AG09309 (cell line): ENCODE measurements at regions not wholly inside any gene's neighbourhood (a gene's known extent, or its start where the extent isn't known, plus 50 kb on each side); places are given as distances from the start of the nearest gene placed in this dataset.

Experiments used
- DNase-seq: peaks from one replicate; pipeline ENCODE4 v3.0.0-alpha.2; 2010; ENCODE audit warnings: low read depth
- H3K4me3 ChIP-seq: 2 replicates; pipeline ENCODE4 v1.5.1; 2011; ENCODE audit warnings: mild to moderate bottlenecking, low read depth, low read length, moderate library complexity; ENCODE audit not compliant: control insufficient read depth
- TF ChIP-seq, protein P1 (sequence below): IDR thresholded peaks from 2 replicates; pipeline ENCODE4 v1.5.1; 2011; ENCODE audit warnings: mild to moderate bottlenecking, low read depth, low read length, inconsistent platforms; ENCODE audit not compliant: insufficient read depth, control insufficient read depth; ENCODE audit errors: missing control alignments

DNA sequence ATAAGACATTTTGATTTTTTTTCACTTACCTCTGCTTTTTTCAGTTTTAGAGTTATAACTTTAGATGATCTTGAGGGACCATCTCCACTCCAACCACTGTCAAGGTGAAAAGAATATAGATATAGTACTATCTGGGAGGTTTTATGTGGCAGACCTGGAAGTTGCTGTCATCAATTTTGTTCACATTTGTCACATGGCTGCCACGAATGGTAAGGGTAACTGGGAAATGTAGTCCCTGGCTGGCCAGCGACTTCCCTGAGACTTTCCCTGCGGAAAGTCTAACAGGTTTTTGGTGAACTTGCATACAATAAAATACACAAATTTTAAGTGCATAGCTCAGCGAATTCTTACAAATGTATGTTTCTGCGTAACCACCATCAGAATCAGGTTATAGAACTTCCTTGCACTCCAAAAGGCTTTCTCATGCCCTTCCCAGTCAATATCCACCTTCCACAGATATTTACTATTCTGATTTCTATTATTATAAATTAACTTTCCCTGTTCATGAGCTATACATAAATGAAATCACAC is 121.5 kb downstream of the MAT2B start:
- H3K4me3 ChIP-seq, result no peak overlapping the region
- TF ChIP-seq, protein P1, sequence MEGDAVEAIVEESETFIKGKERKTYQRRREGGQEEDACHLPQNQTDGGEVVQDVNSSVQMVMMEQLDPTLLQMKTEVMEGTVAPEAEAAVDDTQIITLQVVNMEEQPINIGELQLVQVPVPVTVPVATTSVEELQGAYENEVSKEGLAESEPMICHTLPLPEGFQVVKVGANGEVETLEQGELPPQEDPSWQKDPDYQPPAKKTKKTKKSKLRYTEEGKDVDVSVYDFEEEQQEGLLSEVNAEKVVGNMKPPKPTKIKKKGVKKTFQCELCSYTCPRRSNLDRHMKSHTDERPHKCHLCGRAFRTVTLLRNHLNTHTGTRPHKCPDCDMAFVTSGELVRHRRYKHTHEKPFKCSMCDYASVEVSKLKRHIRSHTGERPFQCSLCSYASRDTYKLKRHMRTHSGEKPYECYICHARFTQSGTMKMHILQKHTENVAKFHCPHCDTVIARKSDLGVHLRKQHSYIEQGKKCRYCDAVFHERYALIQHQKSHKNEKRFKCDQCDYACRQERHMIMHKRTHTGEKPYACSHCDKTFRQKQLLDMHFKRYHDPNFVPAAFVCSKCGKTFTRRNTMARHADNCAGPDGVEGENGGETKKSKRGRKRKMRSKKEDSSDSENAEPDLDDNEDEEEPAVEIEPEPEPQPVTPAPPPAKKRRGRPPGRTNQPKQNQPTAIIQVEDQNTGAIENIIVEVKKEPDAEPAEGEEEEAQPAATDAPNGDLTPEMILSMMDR, result no peak
- no peak for DNase-seq

DNA sequence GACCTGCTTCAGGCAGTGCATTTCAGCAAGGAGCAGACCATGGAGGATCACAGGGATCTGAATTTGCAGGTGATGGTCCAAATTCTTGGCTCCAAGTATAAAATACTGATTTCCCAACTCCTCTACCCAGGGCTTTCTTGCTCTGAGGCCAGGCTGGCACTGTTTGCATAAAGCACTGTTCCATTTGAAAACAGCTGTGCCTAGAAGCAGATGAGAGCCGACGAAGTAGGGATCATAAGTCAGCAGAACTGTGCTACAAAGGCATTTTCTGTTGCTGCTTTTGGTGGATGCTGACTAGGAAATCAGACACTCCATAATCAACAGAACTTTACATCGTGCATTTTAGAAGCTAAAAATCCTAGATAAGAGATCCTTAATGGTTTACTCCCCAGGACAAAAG is 126.4 kb downstream of the MAT2B start:
- DNase-seq, result no peak
- TF ChIP-seq, protein P1, result no peak
- H3K4me3 ChIP-seq, result no peak overlapping the region

DNA sequence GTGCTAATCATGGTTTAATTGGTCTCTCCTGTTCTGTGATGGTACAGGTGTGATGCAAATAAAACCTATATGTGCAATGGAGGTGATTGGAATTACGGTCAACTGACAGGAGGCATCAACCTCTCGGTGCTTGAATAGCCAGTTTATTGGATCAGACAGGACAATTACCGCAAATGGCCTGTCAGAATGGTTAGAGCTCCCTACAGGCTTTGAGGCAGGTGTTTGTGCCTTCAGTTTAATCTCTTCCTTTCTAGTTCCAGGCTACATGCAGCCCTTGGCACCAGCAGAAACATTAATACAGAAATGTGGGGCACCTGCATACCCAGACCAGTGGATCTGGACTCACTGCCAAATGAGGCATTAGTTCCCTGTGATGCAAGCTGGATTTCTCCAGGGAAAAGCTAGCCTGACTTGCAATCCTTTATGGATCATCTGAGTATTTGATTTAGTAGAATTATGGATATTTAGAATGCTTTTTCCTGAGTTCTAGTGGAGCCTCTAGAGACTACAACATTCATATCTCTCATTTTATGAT is 128.6 kb downstream of the MAT2B start:
- DNase-seq, result no peak
- H3K4me3 ChIP-seq, result no peak overlapping the region
- TF ChIP-seq, protein P1, result no peak

DNA sequence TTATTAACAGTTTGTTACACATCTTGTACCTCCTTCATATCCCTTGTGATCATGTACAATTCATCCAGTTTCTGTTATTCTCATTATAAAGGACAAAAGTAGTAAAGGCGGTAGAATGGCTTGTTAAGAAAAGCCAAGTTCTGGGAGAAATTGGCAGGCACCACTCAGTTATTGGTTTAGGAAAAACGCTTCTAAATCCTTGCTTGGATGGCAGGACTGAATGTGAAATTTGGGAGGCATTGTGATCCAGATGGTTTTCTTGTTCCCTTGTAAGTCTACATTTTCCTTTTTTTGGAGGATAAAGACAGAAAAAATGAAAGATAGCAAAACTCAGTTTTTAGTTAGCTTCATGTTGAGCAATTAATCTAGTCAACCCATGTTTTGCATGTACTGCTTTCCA is 130.2 kb downstream of the MAT2B start:
- DNase-seq, result no peak
- TF ChIP-seq, protein P1, result no peak
- no peak overlapping the region for H3K4me3 ChIP-seq

DNA sequence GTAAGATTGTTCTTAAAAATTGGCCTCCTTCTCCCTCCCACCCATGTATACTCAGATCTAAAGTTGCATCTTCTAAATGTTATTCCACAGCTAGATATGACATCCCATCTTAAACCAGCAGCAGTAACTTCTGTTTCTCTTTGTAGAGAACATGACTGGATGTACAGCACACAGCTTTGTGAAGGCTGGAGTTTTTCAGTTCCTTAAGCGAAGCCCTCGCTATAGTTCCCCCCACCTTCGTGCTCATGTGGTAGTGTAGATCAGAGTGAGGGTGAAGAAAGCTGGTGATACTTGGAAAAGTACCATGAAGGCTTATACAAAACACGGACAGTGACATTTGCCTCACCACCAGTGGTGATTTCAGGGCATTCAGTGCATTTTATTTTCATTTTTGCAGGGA is 137.5 kb downstream of the MAT2B start:
- TF ChIP-seq, protein P1, result no peak
- H3K4me3 ChIP-seq, result no peak overlapping the region
- DNase-seq, result no peak

DNA sequence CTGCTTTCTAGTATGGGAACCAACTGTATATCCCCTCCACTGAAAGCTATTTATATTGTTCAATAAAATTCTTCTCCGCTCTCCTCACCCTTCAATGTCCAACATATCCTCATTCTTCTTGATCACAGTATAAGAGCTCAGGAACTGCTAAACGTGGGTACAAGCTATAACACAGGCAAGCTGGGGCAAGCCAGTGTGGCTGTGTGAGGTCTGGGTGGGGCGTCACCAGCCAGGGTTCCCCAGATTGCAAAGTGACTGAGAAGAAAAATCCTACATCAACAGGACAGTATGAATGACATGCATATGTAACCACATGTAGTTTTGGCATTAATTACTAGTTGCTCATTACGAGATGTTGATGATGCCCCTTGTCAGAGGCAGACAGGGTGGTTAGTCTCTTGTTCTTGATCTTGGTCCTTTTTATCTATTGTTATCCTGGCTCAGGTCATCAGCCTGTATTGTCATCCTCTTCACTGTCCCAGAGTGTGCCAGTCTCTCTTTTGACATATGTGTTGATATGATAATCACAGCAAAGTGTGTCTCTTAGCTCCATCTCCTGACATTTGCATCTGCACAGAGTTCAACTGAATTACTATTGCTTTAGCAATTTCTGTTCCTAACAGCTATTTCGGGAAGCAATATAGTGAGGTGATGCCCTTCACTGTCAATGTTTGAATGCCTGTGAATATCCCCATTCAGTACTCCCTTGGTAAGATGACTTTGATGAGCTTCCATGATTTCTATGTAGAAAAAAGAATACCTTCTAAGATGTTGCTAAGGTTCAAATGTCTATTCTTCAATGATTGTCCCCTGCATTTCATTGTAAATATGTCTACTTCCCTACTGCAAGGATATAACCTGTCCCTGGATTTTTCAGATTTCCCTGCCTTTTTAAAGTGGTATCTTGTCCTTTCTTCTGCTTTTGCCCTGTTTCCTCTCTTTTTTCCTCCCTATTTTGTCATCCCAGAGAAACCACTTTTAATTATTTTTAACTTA is 140.3 kb downstream of the MAT2B start:
- TF ChIP-seq, protein P1, result no peak
- DNase-seq, result no peak
- H3K4me3 ChIP-seq, result no peak overlapping the region
